Esophagus muscularis mucosa (tissue), 4 donors: ENCODE measurements at regions not wholly inside any gene's neighbourhood (a gene's known extent, or its start where the extent isn't known, plus 50 kb on each side); places are given as distances from the start of the nearest gene placed in this dataset.

Experiments used
- DNase-seq: peaks from one replicate; pipeline ENCODE4 v3.0.0-alpha.2; 2017; ENCODE audit errors: extremely low spot score
- H3K27ac ChIP-seq, 4 donors: fragments of 200-600 bp; sonication (generic); replicated peaks in 1 of 4; 1 replicate in 3 of 4; 2 replicates in 1 of 4; pipeline ENCODE4 v1.5.1; 2016 to 2019; ENCODE audit warnings: mild to moderate bottlenecking in 1 of 4
- H3K27me3 ChIP-seq, 4 donors: fragments of 200-600 bp; sonication (generic); one replicate each; pipeline versions ENCODE4 v1.5.1 to v1.6.0; 2016 to 2019
- H3K36me3 ChIP-seq, 4 donors: fragments of 200-600 bp; sonication (generic); one replicate each; pipeline ENCODE4 v1.5.1; 2016 to 2019
- H3K4me1 ChIP-seq, 4 donors: fragments of 200-600 bp; sonication (generic); one replicate each; pipeline ENCODE4 v1.5.1; 2016 to 2019
- H3K4me3 ChIP-seq, 4 donors: fragments of 200-600 bp; sonication (generic); 1 replicate in 2 of 4; 2 replicates in 2 of 4; pipeline ENCODE4 v1.5.1; 2016 to 2019; ENCODE audit warnings: mild to moderate bottlenecking in 4 of 4, moderate library complexity in 1 of 4
- H3K9me3 ChIP-seq, 4 donors: fragments of 200-600 bp; sonication (generic); 1 replicate in 3 of 4; 2 replicates in 1 of 4; pipeline ENCODE4 v1.5.1; 2016 to 2019
- EP300 ChIP-seq: sonication (generic); formaldehyde crosslinking; IDR thresholded peaks from one replicate; pipeline ENCODE4 v1.6.1; 2017; ENCODE audit warnings: antibody characterized with exemption
- POLR2A ChIP-seq: fragments of 450-650 bp; IDR thresholded peaks from one replicate; pipeline ENCODE4 v1.6.1; 2017; ENCODE audit warnings: antibody characterized with exemption, moderate library complexity, mild to moderate bottlenecking, low read depth
- POLR2AphosphoS5 ChIP-seq, 2 donors: sonication (generic); formaldehyde crosslinking; IDR thresholded peaks; one replicate each; pipeline ENCODE4 v1.6.1; 2017; ENCODE audit warnings: antibody characterized with exemption in 2 of 2
- WGBS: methylation state at CpG from one replicate; pipeline ENCODE4 v1.1.5; 2018; 5-methylcytosine and 5-hydroxymethylcytosine counted together
- intact Hi-C: fragments of 100-400 bp; cut with DNase I; formaldehyde crosslinking; loops from one replicate; pipeline ENCODE4 v1.15.1; 2023
- TF ChIP-seq, protein P1 (sequence below), 3 experiments: fragments of 200-600 bp in 2 of 3; fragments of 450-650 bp in 1 of 3; sonication (generic) in 2 of 3; IDR thresholded peaks; one replicate each; pipeline ENCODE4 v1.5.1; 2017 to 2019; ENCODE audit warnings: antibody characterized with exemption in 3 of 3, mild to moderate bottlenecking in 2 of 3, moderate library complexity in 1 of 3

DNA sequence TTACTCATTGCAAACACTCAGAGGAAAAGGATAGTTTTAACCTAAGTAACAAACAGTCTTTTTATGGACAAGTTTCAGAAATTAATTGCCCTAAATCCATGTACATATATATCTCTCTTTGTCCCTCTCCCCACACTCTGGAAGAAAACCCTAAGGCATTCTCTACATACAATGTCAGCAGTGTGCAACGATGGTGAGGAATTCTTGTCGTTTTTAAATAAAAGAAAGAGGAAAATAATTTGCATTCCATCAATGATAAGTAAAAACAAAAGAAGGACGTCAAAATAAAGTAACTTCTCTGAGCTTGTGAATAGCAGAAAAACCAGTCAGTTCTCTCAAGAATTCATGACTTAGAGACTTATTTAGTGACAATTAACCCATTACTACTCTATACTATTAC, 550.5 kb upstream of the DIPK2B start:
- Histone ChIP-seq H3K36me3 (peaks cover 0 to 4% (median 2%) of the 10 kb centered on the region in 4 donors), H3K9me3 (no peaks in the 10 kb centered on the region), H3K4me1 (peaks cover 4 to 38% (median 21%) of the 10 kb centered on the region in 4 donors), H3K27me3 (no peaks in the 10 kb centered on the region), H3K27ac (peak overlapping the region; percentile 8 to 42 (median 34)), H3K4me3 (no peak overlapping the region)
- WGBS, result 27% methylated on average over 3 of the region's 3 CpGs
- DNase-seq, result no peak
- TF ChIP-seq POLR2AphosphoS5 (IDR thresholded peaks at IDR 0.05) (no peak), EP300 (no peak), POLR2A (no peak)
- TF ChIP-seq, protein P1, sequence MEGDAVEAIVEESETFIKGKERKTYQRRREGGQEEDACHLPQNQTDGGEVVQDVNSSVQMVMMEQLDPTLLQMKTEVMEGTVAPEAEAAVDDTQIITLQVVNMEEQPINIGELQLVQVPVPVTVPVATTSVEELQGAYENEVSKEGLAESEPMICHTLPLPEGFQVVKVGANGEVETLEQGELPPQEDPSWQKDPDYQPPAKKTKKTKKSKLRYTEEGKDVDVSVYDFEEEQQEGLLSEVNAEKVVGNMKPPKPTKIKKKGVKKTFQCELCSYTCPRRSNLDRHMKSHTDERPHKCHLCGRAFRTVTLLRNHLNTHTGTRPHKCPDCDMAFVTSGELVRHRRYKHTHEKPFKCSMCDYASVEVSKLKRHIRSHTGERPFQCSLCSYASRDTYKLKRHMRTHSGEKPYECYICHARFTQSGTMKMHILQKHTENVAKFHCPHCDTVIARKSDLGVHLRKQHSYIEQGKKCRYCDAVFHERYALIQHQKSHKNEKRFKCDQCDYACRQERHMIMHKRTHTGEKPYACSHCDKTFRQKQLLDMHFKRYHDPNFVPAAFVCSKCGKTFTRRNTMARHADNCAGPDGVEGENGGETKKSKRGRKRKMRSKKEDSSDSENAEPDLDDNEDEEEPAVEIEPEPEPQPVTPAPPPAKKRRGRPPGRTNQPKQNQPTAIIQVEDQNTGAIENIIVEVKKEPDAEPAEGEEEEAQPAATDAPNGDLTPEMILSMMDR (IDR thresholded peaks at IDR 0.05), result no peak
- intact Hi-C loops, result no loop called here

DNA sequence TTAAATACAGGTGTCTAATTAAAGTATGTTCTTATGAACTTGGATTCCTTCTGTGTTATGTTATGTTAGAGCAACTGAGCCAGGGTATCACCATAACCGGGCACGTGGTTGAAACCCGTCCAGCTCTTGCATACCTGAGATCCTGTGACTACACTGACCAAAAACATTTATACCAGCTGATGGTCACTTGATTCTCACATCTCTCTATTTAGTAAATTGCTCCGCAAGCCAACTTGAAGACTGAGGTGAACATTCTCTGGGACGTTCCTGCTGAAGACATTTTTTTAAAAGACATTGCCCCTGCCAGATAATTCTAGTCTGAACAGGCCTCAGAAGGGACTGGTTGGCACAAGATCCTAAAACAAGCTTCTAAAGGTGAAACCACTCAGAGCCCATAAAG, 550.0 kb upstream of the DIPK2B start:
- H3K4me1 ChIP-seq, result peaks cover 4 to 38% (median 21%) of the 10 kb centered on the region in 4 donors
- H3K27ac ChIP-seq, result peak overlapping the region; percentile 8 to 42 (median 34)
- intact Hi-C loops, result no loop called here
- TF ChIP-seq POLR2AphosphoS5 (IDR thresholded peaks at IDR 0.05) (peak in 1 of 2 donors; percentile 39), EP300 (no peak), POLR2A (no peak)
- TF ChIP-seq, protein P1 (IDR thresholded peaks at IDR 0.05), result no peak
- 56% methylated on average over 5 of the region's 5 CpGs for WGBS
- H3K36me3 ChIP-seq, result peaks cover 0 to 9% (median 3%) of the 10 kb centered on the region in 4 donors
- H3K27me3 ChIP-seq, result no peaks in the 10 kb centered on the region
- H3K4me3 ChIP-seq, result no peak overlapping the region
- no peaks in the 10 kb centered on the region for H3K9me3 ChIP-seq
- no peak for DNase-seq

DNA sequence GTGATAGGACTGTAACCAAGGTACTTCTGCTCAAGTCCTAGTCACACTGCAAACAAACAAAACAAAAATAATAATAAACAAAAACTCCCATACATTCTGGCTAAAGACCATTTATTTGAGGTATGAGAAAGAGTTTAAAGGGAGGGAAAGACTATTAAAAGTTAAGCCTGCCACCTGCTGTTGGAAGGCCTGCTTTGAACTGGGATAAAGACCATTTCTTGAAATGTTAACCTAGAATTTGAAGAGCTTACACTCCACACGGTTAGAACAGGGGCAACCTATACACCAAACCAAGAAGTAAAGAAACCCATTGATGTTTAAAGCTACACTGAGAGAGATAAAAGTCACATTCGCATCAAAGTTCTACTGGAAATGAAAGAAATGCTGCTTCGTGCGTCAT, 548.7 kb upstream of the DIPK2B start:
- 58% methylated on average over 4 of the region's 4 CpGs for WGBS
- Histone ChIP-seq H3K4me3 (no peak overlapping the region), H3K36me3 (peaks cover 0 to 16% (median 3%) of the 10 kb centered on the region in 4 donors), H3K4me1 (peaks cover 4 to 38% (median 21%) of the 10 kb centered on the region in 4 donors), H3K9me3 (no peaks in the 10 kb centered on the region), H3K27me3 (no peaks in the 10 kb centered on the region), H3K27ac (peak overlapping the region in 3 of 4 donors; percentile 3 to 38 (median 29))
- intact Hi-C loops, result no loop called here
- TF ChIP-seq, protein P1 (IDR thresholded peaks at IDR 0.05), result peak; percentile 38 to 43 (median 39)
- TF ChIP-seq POLR2A (no peak), EP300 (no peak), POLR2AphosphoS5 (IDR thresholded peaks at IDR 0.05) (no peak)
- DNase-seq, result no peak

DNA sequence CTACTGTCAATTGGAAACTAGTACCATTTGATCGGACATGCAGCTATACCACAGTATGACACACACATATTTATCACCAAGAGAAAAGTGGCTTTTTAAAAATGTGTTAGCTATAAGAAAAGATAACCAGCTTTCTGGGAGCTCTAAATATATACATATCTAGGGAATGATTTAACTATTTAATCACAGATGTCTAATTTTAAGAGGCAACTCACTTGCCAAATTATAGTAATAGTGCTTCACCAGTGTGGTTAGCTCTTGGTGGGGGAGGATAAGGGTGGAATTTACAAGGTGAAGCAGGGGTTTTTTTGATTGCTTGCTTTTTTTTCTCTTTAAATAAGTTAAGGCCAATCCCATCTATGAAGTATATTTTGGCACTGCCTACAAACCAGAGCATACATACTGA, 547.7 kb upstream of the DIPK2B start:
- Histone ChIP-seq H3K9me3 (no peaks in the 10 kb centered on the region), H3K27ac (no peak overlapping the region), H3K4me1 (peaks cover 4 to 38% (median 21%) of the 10 kb centered on the region in 4 donors), H3K4me3 (no peak overlapping the region), H3K36me3 (peaks cover 0 to 16% (median 3%) of the 10 kb centered on the region in 4 donors), H3K27me3 (no peaks in the 10 kb centered on the region)
- intact Hi-C loops, result no loop called here
- no peak for TF ChIP-seq POLR2AphosphoS5 (IDR thresholded peaks at IDR 0.05)
- TF ChIP-seq, protein P1 (IDR thresholded peaks at IDR 0.05), result no peak
- DNase-seq, result no peak
- WGBS, result 68% methylated on average over 1 of the region's 1 CpG

DNA sequence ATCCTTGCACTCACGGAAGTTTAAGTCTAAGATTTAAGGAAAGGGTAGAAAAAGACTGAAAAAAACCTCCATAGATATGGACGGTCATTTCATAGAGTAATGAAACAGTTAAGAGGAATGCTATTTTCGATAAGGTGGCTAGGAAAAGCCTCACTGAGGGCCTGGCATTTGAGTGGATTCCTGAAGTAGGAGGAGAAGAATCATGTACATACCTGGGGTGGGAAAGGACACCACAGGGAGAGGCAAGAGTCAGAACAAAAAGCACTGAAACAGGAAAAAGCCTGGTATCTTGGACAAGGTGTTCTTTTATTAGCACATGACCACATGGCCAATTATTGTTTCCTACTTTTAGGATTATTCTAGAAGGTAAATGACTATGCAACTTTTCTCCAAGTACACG, 547.2 kb upstream of the DIPK2B start:
- Histone ChIP-seq H3K27ac (no peak overlapping the region), H3K36me3 (peaks cover 0 to 16% (median 3%) of the 10 kb centered on the region in 4 donors), H3K9me3 (no peaks in the 10 kb centered on the region), H3K4me1 (peaks cover 4 to 38% (median 21%) of the 10 kb centered on the region in 4 donors), H3K27me3 (no peaks in the 10 kb centered on the region), H3K4me3 (no peak overlapping the region)
- 56% methylated on average over 4 of the region's 4 CpGs for WGBS
- DNase-seq, result no peak
- intact Hi-C loops, result no loop called here
- TF ChIP-seq POLR2A (no peak), EP300 (no peak), POLR2AphosphoS5 (IDR thresholded peaks at IDR 0.05) (no peak)
- TF ChIP-seq, protein P1 (IDR thresholded peaks at IDR 0.05), result no peak
